Activated CD4-positive, alpha-beta T cell treated with anti-CD3 and anti-CD28 coated beads, Interleukin-2, Interleukin-6, amounts not matched to agents 100 ng/mL and 50 ng/mL, durations not matched to agents 16 hours and 8 hours (primary cell): ENCODE measurements at regions not wholly inside any gene's neighbourhood (a gene's known extent, or its start where the extent isn't known, plus 50 kb on each side); places are given as distances from the start of the nearest gene placed in this dataset.

Experiments used
- DNase-seq: peaks from one replicate; pipeline ENCODE4 v3.0.0-alpha.2; 2020

DNA sequence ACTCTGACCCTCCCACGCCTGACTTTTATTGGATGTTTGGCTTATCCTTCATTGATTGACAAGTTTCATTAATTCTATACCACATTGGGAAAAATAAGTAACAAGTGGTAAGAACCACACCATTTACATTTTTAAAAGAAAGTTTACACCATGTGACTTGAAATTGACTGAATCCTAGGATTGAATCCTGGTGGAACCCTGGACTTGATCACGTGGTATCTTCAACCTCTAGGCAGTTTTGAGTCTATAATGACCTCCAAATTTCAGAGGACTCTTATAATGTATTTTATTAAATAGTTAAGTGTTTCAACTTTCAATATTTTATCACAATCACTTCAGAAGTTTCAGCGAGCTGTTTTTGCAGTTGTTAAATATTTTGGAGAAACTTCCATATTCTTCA lies 172.0 kb downstream of the SLC6A15 start:
- no peak for DNase-seq

- no peak for DNase-seq
Observed at GRCh38 chr12:84738481-84738972, 174.1 kb downstream of the SLC6A15 start.

DNA sequence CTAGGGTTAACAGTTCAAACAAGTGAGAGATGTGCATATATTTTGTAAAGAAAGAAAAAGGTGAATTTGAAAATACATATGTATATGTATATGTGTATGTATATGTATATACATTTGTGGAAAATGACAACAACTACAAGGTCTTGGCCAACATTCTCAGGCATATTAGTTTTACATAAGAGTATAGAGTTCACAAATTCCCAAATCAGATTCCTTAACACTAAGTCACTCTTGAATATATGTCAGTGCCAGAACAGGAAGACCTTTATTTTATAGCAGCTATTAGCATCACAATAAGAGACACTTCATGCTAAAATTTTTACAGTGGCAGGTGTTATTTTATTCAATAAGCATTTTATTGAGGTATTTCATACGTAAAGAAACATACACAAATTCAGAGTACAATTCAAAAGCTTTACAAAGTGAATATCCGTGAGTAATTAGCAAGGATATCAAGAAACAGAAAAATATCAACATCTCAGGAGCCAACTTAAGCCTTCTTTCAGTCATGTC lies 179.7 kb downstream of the SLC6A15 start:
- DNase-seq: no peak

GRCh38 chr12:84730561-84731162 lies 181.9 kb downstream of the SLC6A15 start:
- DNase-seq: no peak

GRCh38 chr12:84727961-84728360 lies 184.6 kb downstream of the SLC6A15 start:
- DNase-seq: no peak

- DNase-seq: no peak
Observed at GRCh38 chr12:84726780-84727179, 185.8 kb downstream of the SLC6A15 start.

- no peak for DNase-seq
Observed at GRCh38 chr12:84723988-84724387, 188.6 kb downstream of the SLC6A15 start.

GRCh38 chr12:84719997-84720396 lies 192.6 kb downstream of the SLC6A15 start:
- DNase-seq: no peak

- no peak for DNase-seq
Observed at GRCh38 chr12:84718906-84719305, 193.7 kb downstream of the SLC6A15 start.

- no peak for DNase-seq
Observed at GRCh38 chr12:84712747-84713146, 199.9 kb downstream of the SLC6A15 start.

DNA sequence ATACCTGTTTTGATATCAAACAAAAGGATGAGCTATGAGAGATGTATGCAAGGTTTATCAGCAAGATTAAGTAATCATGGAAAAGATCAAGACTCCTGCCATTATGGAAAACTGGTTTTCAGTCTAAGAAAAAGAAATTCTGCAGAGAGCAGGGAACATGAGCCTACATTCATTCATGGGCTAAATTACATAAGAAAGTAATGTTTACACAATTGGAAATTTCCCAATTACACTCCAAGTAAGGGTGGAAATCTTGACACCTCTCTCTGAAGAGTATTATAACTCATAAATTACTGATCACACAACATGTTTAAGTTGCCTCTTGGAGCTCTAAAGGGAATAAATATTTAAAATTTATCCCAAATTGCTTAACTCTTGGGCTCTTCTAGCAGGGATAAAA lies 206.2 kb downstream of the SLC6A15 start:
- DNase-seq: no peak

DNA sequence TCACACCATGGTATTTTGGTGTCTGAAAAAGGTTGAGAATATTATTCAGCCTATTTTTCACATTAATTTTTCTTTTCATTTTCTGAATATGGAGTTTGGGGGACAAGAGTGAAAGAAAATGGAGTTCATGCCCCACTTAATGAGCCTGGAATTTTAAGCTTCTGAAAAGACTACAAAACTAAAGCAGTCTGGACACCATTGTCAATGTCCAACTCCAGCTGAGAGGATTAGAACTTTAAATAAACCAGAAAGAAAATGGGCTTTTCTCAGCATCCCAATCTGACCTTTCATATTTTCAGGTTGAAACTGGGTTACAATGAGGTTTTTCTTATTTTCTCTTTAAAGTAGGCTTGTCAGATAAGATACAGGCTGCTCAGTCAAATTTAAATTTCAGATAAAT lies 207.7 kb downstream of the SLC6A15 start:
- no peak for DNase-seq

DNA sequence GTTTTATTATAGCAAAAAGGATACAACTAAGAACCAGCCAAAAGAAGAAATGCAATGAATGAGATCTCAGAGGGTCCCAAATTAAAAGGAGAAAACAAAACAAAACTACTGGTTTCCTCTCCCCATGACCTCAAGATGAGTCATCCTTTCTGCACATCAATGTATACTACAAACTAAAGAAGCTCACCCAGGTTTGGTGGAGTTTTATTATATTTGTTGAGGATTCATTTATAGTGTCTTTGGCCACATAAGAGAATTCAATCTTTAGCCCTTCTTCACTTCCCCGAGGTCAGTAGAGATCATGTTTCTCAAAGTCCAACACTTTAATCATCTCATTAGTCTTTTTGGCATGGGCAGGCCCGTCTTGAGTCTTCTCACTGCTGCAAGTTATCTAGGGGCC lies 210.6 kb downstream of the SLC6A15 start:
- no peak for DNase-seq

- DNase-seq: no peak
Observed at GRCh38 chr12:84701041-84701440, 211.6 kb downstream of the SLC6A15 start.

DNA sequence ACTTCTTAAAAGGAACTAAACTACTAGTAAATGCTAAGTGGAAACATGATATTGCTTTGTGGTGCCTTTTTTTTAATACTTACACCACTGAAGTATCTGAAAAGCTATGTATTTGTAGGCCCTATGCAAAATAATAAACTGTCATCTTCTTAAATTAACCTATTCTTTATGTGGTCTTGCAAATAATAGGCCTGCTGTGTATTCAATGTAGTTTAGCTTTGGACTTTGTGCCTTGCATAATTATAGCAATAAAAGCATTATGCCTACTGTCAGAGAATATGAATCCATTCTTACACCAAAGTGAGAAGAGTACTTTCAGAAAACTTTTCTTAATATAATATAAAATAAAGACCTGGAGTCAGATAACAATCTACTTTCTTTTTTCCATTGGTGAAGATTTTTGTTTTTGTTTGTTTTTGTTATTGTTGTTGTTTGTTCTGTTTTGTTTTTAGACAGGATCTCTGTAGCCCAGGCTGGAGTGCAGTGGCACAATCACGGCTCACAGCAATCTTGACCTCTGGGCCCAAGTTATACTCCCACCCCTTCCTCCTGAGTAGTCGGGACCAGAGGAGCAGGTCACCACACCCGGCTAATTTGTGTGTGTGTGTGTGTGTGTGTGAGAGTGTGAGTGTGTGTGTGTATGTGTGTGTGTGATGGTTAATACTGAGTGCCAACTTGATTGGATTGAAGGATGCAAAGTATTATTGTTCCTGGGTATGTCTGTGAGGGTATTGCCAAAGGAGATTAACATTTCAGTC lies 213.8 kb downstream of the SLC6A15 start:
- DNase-seq: no peak

- DNase-seq: no peak
Observed at GRCh38 chr12:84696908-84697540, 215.6 kb downstream of the SLC6A15 start.

GRCh38 chr12:84696281-84696680 lies 216.3 kb downstream of the SLC6A15 start:
- no peak for DNase-seq

DNA sequence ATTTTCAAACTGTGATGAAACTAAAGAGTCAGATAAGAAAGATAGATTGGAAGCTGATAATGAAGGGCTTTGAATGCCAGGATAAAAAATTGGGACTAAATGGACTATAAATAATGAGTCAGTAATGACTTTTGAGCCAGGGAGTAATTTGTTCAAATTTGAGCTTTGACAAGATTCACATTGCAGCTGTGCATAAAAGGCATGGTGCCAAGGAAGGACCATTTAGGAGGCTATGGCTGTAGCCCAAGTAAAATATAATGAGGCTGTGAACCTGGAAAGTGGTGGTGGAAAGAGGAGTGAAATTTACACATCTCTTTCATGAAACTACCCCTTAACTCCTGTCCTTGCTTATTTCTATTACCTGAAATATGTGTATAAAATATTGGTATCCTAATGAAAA lies 218.5 kb downstream of the SLC6A15 start:
- no peak for DNase-seq

- no peak for DNase-seq
Observed at GRCh38 chr12:84692071-84692470, 220.5 kb downstream of the SLC6A15 start.

DNA sequence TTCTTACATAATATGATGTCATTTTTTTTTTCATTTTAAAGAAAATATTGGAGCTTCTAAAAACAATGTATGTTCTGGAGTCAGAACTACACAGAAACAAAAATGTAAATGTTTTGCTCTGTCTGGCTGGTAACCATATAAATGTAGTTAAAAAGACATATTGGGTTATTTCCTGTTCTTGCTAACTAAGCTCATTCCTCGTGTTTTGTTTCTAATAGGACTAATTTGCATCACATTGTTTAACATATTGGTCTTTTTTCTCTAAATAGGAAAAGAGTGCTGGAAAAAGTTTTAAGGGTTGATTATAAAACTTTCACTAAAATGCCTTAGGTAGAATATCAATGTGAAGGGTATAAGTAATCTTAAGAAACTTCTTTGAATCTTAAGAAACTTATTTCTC lies 221.3 kb downstream of the SLC6A15 start:
- DNase-seq: no peak

DNA sequence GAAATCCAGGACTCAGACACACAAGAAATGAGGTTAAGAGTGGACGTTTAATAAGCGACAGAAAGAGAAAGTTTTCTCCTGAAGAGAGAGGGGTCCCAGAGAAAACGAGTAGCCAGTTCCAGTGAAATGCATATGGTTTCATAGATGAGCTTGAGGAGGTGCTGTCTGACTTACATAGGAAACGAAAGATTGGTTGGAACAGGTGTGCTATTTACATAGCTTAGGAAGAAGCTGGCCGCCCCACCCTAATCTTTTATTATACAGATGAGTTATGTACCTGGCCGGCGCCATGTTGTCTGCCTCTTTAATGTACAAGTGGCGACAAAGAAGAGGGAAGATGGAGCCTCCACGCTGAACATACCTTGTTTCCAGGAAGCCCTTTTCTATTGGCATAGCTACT lies 223.0 kb downstream of the SLC6A15 start:
- no peak for DNase-seq

- DNase-seq: no peak
Observed at GRCh38 chr12:84685379-84685778, 227.2 kb downstream of the SLC6A15 start.

GRCh38 chr12:84676787-84677186 lies 235.8 kb downstream of the SLC6A15 start:
- no peak for DNase-seq

DNA sequence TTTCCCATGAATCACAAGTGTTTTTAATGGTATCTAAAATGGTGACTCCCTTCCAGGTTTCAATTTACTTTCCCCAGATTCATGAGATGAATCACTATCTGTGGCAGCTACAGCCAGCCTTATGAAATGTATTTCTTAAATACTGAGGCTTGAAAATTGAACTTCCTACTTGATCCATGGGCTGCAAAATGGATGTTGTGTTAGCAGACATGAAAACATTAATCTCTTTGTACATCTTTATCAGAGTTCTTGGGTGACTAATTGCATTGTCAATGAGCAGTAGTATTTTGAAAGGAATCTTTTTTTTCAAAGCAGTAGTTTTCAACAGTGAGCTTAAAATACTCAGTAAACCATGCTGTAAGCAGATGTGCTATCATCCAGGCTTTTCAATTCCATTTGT lies 250.8 kb downstream of the SLC6A15 start:
- no peak for DNase-seq
